ENCODE measurements at regions not wholly inside any gene's neighbourhood (a gene's known extent, or its start where the extent isn't known, plus 50 kb on each side); places are given as distances from the start of the nearest gene placed in this dataset.
"Not testable (repeated sequence)": the region's sequence is repeated elsewhere in the genome, so short reads cannot be mapped to it uniquely, and the experiment has no call there.

DNA sequence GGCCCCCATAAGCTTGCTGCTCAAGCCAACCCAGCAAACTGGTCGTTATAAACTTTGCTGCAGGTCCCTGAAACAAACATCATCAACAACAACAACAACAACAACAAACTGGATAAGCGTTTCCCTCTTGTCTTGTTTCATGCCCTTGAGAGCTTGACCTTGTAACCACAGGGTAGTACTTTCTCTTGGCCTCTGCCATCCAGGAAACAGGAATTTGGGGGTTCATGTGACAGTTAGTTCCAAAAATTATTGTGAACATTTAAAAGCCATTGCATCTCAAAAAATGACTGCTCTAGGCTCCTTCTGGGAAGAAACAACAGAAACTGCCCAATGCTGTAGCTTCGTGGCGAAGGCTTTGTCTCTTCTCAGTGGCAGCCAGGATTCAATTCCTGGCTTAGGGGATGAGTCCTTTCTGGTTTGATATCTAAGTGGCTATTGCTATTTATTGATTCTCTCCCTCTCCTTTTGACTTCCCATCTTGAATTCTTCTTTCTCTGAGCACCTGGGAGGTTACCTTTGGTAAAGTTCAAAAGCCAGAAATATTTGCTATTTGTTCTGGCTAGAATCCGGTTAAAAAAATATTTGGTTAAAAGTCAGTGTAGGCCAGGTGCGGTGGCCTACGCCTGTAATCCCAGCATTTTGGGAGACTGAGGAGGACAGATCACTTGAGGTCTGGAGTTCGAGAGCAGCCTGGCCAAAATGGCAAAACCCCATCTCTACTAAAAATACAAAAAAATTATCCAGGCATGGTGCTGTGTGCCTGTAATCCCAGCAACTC is 52.0 kb upstream of the CPM start:
- no peak for DNase-seq

- not testable (repeated sequence) for DNase-seq
Measured at GRCh38 chr12:68997526-68997925, 64.6 kb upstream of the CPM start.

- no peak for DNase-seq
Measured at GRCh38 chr12:68998041-68998440, 65.1 kb upstream of the CPM start.

DNA sequence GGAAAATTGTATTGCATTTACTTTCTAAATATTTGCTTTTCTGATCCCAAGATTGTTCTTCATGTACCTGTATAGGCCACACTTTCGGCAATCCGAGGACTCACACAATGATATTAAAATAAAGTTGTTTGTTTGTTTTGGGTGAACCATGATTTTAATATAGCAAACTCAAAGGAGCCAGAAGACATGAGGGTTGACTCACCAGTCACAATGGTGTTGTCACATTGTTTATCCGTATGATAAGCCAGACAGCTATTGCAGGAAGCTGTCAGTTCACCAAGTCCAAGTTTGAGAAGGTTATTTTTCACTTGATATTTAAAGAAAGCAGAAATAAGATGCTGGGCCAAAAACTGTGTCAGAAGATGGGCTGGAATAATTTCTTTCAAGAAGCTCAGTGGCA is 67.1 kb upstream of the CPM start:
- no peak for DNase-seq

DNA sequence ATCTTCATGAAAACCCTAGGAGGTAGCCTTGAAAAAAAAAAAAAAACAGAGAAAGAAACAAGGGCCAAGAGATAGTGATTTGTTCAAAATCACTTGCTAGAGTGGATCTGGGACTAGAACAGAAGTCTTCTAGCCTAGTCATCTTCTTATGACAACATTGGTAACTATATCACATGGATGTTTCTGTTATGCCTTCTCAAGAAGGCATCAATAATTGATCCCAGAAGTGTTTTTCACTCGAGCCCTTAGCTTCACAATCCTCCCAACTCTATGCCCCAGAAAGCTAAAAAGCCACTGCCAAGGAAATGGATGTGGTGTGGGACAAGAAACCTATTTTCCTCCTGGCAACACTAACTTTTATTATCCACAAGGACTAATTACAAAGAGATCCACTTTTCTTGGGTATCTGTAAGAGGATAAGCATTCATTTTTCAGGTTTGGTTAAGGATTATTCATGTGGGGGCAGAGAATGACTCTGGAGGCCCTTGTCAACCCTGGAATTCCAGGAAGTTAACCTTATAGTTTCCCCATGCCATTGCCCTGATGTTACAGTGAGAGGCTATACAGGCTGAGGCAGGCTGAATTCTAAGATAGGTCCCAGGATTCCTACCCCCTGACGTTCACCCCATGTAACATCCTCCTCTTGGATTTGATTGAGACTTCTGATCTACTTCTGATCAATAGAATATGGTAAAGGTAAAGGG is 67.7 kb upstream of the CPM start:
- DNase-seq = no peak

- DNase-seq = no peak
Measured at GRCh38 chr12:69001251-69001650, 68.3 kb upstream of the CPM start.

DNA sequence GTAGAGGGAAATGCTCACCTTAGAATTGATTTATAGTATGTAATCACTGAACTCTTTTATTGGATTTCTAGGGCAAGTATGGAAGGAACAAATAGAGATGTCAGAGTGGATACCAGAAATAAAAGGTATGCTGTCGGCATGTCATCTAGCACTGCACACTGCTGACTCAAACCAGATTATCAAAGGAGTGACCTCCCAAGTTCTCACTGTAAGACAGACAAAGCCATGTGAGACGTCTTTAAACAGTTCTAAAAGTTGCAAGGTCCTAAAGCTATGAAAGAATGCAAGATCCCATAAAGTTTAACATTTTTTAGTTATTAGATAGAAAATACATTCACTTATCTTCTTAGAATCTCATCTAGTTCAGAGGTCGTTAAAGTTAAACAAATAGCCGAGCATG is 70.0 kb upstream of the CPM start:
- no peak for DNase-seq

DNA sequence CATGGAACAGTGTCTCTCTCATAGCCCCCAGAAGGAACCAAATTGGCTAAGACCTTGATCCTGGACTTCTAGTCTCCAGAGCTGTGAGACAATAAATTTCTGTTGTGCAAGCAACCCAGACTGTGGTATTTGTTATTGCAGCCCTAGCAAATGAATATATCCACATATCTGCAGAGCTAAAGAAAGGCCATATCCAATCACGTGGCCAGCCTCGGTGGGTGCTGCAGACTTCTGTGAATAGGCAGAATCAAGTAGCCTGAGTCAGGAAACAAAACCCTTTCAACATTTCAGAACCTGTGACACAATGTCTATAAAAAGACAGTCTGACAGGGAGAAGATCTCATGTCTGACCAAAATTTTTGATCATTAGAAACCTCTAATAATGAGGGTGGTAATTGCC is 71.0 kb upstream of the CPM start:
- no peak for DNase-seq

DNA sequence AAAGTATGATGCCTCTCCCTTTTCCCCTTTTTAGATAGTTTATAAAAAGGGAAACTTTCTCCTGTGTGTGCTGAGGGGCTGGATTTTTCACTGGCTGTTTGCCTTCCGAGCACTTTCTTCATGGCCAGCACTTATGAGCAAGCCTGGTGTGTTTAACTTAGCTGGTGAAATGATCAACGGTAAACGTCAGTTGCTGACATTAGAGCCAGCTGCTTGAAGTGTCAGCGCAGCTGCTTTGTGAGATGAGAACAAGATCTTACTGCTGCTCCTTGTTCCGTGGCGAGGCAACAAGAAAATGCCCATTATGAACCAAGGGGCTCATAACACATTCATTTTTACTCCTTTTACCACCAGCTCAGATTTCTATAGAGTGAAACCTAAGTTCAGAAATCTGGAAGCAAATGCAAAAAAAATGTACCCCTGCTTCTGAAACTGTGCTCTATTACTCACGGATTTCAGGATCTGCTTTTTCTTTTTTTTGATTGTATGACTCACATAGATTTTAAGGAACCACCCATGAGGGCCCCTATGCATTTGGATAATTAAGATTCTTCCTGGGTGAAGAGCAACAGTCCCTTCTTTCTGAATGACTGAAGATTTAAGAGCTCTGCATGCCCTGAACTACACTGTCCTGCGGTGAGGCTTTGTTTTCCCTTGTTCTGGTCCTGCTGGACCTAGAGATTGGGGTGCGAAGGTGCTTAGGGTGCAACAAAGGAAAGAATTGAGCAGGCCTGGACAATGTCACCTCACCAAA is 74.3 kb upstream of the CPM start:
- DNase-seq = peak; percentile 67

DNA sequence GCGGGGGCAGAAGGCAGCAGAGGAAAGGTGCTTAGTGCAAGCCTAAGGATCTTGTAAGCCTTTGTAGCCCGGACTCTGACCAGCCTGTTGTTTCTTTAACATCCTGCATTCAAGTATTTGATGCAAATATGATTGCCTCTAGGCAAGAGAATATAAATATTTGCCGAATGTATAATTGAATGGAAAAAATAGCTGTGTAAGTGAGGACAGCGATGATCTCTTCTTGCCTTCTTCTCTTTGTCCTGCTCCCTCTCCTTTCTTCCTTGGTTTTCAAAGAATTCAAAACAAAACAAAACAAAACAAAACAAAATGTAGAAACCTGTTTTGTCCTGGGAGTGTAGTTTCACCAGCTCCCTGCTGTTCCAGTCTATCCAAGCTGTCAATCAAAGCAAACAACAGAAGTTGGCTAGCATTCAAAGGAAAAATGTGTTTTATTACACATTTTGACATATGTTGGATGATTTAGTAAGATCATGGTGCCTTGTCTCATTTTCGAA is 74.9 kb upstream of the CPM start:
- DNase-seq = no peak

DNA sequence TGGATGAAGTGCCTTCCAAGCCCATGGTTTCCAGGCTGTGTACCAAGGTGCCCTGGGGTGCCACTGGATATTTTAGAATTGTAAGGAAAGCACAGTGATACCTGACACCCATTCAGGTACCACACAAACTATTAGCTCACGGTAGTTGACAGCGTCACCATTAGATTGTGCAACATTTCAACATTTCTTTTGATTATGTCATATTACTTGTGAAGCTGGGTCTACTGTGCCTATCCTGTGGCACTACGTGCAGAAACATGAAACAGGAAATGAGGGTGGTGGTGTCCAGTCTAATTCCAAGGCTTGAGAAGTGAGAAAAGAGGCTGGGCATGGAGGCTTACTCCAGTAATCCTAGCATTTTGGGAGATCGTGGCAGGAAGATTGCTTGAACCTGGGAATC is 75.5 kb upstream of the CPM start:
- no peak for DNase-seq

- DNase-seq = no peak
Measured at GRCh38 chr12:69014047-69014446, 81.1 kb upstream of the CPM start.

- DNase-seq = peak; percentile 72
Measured at GRCh38 chr12:69015017-69015416, 82.0 kb upstream of the CPM start.

DNA sequence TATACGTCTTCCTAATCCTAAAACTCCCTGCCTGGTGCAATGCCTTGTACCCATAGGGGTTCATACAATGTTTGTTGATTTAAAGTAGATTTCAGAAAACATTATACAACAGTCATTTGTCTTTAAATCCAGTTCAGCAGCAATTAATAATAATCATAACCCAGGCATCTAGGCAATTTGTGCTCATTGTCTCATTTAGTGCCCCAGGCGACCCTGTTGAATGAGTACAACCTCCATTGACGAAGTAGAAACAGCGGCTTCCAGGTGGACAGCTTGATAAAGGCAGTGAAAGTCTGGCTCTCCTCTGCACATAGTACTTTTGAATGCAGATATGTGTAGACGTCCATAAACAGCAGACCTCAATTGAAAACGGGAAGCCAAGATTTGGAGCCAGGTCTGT is 82.9 kb upstream of the CPM start:
- no peak for DNase-seq

- no peak for DNase-seq
Measured at GRCh38 chr12:69019082-69019481, 86.1 kb upstream of the CPM start.

GRCh38 chr12:69019910-69020309 is 86.9 kb upstream of the CPM start:
- DNase-seq = no peak

DNA sequence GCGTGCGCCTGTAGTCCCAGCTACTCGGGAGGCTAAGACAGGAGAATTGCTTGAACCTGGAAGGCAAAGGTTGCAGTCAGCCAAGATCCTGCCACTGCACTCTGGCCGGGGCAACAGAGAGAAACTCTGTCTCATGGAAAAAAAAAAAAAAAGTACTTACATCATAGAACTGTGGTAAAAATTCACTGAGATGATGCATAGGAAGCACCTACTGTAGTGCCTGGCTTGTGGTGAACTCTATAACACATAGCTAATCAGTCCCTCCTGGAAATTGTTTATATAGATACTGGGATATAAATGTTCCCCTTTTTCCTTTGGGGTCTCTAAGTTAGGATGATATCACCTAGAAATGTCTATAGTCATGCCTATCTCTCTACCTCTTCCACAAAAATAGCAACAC is 89.7 kb upstream of the CPM start:
- no peak for DNase-seq

GRCh38 chr12:69023840-69024239 is 90.9 kb upstream of the CPM start:
- no peak for DNase-seq

GRCh38 chr12:69024413-69024812 is 91.4 kb upstream of the CPM start:
- peak; percentile 29 for DNase-seq

DNA sequence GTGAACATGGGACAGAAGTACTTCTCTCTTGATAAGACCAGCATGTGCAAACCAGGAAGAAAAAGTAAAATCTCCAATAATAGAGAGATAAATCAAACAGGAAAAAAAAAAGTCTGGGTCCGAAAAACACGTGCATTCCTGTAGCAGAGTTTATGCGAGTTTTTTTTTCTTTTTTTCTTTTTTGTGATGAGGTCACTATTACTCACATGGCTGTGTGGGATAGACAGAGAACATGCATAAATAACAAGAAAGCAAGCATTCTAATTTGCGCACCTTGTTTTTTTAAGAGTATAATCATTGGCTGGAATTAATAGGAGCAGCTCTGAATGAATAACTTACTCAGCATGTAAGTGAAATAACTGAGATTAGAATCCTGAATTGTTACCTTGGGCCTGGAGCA is 91.9 kb upstream of the CPM start:
- DNase-seq = peak; percentile 0

DNA sequence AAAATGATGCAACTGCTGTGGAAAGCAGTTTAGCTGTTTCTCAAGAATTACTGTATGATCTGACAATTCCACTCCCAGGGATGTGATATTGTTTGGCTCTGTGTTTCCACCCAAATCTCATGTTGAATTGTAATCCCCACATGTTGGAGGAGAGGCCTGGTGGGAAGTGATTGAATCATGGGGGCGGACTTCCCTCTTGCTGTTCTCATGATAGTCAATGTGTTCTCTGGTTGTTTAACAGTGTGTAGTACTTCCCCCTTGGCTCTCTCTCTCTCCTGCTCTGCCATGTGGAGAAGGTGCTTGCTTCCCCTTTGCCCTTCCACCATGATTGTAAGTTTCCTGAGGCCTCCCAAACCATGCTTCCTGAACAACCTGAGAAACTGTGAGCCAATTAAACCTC is 93.4 kb upstream of the CPM start:
- DNase-seq = peak; percentile 13

- DNase-seq = no peak
Measured at GRCh38 chr12:69027411-69027881, 94.5 kb upstream of the CPM start.

DNA sequence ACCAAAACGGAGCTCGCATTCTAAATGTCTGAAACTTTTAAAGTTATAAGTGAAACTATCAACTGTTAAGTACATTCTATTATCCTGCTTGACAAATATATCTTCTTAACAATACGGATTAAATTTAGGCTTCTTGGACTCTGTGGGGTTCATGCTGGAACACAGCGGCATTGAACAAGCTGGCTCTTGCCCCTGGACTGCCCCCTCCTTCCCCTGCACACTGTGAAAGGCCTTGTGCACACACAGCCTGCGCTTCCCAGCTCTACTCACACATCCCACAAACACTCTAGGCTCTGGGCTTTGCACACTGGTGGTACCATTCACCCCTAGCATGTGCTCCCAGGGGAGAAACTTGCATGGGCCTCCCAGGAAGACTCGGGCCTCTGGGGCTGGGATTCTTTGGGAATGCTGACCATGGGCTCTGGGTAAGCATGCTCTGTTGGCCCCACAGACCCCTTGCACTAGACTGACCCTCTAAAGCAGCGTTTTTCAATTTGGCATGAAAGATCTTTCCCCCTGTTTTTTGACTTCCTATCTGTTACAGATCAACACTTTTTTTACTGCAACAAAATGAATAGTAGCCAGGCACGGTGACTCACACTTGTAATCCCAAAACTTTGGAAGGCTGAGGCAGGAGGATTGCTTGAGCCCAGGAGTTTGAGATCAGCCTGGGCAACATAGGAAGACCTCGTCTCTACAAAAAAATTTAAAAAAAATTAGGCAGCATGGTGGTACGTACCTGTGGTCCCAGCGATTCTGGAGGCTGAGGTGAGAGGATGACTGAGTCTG is 96.2 kb upstream of the CPM start:
- DNase-seq = no peak

Measured in islet precursor cell (in vitro differentiated cells).